Ishikawa (cell line): ENCODE measurements at regions not wholly inside any gene's neighbourhood (a gene's known extent, or its start where the extent isn't known, plus 50 kb on each side); places are given as distances from the start of the nearest gene placed in this dataset.

ENCODE experiments used
- EGR1 ChIP-seq: IDR thresholded peaks from 2 replicates; pipeline ENCODE4 v1.6.1; 2012
- EP300 ChIP-seq: IDR thresholded peaks from 2 replicates; pipeline ENCODE4 v1.6.1; 2012; ENCODE audit warnings: borderline replicate concordance
- FOXM1 ChIP-seq: IDR thresholded peaks from 2 replicates; pipeline ENCODE4 v1.6.1; 2012; ENCODE audit warnings: low read depth, borderline replicate concordance
- RAD21 ChIP-seq: IDR thresholded peaks from 2 replicates; pipeline ENCODE4 v1.6.1; 2012; ENCODE audit warnings: low read depth
- TAF1 ChIP-seq: IDR thresholded peaks from 2 replicates; pipeline ENCODE4 v1.6.1; 2012; ENCODE audit warnings: low read depth, mild to moderate bottlenecking
- YY1 ChIP-seq: IDR thresholded peaks from 2 replicates; pipeline ENCODE4 v1.6.1; 2012; ENCODE audit warnings: low read depth

- TF ChIP-seq RAD21: no peak
- no peak for TF ChIP-seq EGR1
- no peak for TF ChIP-seq EP300
- TF ChIP-seq FOXM1: no peak
- TF ChIP-seq TAF1: no peak
- no peak for TF ChIP-seq YY1
These were observed 590.2 kb upstream of the TBL1XR1 start for GRCh38 chr3:177787279-177788041.
